NCI-H1694 treated with DMSO at 0.1 percent for 48 hours (cell line): ENCODE measurements at regions not wholly inside any gene's neighbourhood (a gene's known extent, or its start where the extent isn't known, plus 50 kb on each side); places are given as distances from the start of the nearest gene placed in this dataset.

Source experiments
- DNase-seq: peaks from one replicate; lab custom pipeline; 2025; lab: John Stamatoyannopoulos, UW

DNA sequence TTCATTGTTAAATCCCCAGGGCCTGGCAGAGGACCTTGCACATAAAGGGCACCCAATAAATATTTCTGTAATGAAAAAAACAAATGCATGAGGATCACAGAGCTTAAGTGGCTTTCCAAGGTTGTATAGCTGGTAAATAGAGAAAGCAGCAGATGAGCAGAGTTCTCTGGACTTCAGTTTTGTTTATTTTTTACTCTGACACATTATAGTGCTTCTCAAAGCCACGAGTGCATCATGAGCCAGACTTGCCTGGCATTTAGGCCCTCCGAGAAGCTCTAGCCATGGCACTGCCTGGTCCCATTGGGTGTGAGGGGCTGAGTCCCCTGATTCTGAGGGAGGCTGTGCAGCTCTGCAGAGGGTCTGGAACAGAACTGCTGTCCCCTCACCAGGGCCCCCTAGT is 87.2 kb upstream of the ZNF32 start:
- DNase-seq: no peak

DNA sequence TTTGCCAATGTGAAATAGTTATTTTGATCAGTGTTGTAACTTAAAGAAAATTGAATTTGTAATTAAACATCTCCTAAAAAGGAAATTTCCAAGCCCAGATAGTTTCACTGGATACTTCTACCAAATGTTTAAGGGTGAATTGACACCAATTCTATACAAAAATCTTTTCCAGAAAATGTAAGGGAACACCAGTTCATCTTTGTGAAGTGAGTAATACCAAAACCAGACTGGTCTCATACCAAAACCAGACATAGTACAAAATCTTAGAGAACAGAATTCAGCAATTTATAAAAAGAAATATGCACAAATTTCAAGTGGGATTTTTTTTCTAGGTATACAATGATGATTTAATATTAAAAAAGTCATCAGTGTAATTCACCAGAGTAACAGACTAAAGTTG is 86.0 kb upstream of the ZNF32 start:
- DNase-seq: no peak

DNA sequence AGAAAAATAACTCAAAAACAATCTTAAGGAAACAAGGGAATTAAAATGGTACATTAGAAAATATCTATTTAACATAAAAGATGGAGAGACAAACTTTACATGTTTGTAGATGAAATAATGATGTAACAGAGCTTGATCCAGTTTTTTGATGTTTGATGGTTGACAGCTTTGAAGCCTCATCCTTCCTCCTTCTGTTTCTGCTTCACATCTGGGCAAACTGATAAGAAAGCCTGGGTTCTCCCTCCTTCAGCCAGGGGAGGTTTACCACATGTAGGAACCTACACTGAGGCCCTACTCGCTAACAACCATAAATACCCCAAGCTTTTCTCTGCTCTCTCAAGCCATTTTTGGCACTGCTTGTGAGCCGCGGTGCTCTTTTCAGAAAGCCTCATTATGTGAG is 82.8 kb upstream of the ZNF32 start:
- DNase-seq: no peak

DNA sequence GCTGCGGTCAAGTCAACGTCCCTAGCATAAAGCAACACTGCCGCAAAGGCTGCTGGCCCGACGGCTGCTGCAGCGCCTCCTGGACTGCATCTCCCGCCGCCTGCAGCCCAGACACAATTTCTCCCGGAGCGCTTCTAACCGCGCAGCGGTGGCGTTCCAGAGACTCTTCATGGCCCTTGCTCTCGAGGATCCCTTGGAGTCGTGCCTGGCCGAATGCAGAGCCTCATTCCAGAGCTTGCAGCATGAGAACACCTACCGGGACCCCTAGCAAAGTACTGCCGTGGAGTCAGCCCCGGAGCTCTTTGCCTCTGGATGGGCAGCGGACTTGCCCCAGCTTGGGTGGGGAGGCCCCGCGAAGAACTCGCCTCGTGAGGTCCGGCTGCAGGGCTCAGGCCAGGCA is 79.7 kb upstream of the ZNF32 start:
- DNase-seq: no peak

DNA sequence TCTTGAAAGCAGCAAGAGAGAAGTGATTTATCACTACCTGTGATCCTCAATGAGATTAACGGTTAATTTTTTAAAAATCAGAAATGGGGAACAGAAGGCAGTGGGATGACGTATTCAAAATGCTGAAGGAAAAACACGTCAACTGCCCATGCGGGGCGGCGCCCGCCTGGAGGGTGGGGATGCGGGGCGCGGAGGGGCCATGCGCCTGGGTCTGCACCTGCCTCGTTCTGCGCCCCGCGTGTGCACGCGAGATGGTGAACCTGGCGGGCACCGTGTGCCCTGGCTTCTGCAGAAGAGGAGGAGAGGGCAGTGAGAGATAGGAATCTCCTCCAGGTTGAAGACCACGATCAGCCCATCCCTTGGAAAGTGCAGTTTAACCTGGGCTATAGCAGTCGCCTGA is 79.3 kb upstream of the ZNF32 start:
- no peak for DNase-seq

DNA sequence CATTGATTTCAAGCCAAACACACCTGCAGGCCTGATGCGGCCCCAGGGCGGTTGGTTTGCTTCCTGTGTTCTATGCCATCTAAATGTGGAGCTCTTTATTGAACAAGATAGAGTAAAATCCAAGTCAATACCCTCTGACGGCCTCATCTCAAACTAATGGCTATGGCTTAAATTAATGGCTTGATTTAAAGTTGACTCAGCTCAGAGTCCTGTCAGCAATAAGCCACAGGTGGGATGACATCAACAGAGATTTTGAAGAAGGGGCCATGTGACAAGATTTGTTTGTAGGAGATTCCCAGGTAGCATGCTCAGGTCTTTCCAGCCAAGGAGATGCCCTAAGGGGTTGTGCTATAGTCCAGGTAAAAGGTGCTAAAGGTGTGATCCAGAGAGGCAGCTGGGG is 66.7 kb upstream of the ZNF32 start:
- DNase-seq: no peak

DNA sequence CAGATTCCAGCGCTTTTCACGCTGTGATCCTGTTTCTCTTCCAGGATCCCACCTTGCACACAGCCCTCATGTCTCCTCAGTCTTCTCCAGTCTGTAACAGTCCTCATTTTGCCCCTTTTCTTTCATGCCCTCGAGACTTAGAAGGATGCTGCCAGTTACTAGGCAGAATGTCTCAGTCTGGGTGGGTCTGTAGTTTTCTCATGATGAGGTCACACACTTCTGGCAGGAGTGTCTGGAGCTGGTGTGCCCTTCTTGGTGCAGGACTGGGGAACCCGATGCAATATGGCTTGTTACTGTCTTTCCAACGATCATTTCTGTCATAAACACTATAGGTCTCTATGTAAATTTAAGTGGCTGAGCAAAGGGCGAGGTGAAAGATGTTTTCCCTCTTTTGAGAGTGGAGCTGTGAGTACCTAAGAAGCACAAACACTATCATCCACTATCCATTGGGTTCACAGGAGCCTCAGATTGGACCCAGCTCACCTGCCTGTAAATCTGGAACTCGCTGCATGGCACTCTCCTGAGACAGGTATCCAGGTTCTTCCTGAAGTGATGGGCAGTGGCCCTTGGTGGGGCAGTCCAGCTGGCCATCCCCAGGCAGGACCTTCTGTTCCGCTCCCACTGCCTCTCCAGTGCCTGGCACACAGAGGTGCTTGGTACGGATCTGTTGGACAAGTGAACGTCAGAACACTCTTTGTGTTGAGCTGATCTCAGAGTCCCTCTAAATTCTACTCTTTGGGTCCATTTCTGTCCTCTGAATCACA is 64.3 kb upstream of the ZNF32 start:
- DNase-seq: no peak

DNA sequence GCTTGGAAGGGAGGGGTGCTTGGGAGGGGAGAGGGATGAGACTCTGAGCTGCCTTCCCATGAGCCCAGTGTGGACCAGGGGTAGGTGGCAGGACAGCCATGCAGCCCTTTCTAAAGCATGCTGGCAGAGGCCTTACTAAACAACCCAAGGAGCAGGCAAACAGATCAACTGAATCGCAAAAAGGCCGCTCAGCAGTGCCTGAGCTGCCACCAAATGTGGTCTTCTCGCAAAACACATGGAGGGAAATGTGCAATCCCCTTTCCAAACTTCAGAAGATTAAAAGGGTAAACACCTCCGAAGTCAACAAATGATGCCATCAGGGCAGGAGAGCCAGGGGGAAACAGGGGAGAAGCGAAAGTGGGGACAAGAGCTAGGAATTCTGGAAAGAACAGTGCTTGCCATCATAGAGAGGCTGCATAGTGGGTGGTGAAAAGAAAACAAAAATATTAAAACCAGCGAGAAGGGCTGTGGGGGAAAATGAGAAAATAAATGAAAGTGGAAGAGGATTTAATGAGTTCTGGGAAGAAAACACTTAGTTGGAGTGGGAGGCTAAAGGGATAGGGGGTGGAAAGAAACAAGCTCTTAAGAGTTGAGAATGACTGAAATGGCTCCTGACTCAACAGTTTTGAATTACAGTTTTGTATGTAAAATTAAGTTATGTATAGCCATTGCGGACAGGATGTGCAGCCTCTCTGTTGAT is 62.2 kb upstream of the ZNF32 start:
- DNase-seq: no peak

DNA sequence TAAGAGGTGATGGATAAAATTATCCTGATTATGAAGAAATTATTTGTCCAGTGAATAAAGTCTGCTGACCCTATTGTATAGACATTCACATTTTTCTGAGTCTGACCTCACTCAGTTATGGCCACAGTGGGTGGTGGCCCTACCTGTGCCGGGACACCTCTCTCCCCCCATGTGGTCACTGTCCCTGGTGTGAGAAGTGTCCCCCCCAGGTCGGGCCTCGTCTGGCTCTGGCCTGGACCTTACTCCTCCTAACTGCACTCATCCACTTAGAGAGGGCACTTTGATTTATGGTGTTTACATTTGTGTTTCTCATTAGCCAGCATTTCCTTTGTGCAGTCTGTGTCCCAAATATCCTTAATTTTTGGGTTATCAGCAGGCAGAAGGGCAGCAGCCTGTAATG is 59.6 kb upstream of the ZNF32 start:
- no peak for DNase-seq

DNA sequence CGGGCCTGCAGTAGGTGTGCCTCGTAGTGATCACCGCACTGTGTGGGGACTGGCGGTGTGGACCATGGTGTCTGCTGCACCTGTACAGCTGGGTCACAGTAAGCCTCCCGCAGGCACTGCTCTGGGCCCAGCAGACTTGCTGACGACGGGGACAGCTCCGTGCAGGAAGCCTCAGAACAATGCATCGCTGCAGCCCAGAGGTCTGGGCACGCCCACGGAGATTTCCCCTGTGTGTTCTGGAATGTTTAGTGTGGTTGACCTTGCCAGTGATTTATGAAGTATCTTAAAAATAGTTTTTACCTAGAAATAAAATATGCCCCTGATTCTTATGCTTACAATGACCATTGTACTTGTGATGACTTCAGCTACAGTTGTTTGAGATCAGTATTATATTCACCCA is 59.1 kb upstream of the ZNF32 start:
- DNase-seq: no peak

DNA sequence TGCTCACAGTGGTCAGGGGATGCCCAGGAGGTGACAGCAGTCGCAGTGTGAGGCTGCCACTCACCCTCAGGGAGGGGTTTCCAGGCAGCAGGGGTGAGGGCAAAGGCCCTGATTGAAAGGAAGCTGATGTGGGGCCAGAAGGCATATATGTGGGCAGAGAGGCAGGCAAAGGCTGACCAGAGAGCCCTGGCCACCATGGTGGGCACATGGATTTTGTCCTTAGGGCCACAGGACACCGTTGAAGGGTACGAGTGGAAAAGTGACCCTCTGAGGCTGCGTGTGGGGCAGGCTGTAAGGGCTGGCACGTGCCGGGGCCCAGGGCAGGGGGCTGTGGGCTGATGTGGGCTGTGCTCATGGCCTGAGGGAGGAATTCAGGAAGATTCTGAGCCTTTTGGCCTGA is 57.5 kb upstream of the ZNF32 start:
- DNase-seq: no peak

DNA sequence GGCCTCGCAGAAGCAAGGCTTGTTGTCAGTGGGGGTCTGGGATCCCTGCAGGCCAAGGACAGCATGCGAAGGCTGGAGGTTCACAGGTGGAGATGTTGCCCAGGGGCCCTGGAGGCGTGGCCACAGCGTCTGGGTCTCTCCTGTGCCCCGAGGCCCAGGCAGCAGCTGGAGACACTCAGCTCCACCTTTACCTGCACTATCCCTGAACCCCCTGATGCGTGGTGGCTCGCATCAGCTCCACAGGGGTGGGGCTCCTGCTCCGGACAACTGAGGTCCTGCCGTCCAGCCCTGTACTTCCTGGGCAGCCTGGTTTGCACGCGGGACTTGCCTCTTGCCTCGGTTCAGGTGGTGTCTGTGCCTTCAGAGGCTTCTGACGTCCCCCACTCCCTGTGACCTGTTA is 54.6 kb upstream of the ZNF32 start:
- no peak for DNase-seq

DNA sequence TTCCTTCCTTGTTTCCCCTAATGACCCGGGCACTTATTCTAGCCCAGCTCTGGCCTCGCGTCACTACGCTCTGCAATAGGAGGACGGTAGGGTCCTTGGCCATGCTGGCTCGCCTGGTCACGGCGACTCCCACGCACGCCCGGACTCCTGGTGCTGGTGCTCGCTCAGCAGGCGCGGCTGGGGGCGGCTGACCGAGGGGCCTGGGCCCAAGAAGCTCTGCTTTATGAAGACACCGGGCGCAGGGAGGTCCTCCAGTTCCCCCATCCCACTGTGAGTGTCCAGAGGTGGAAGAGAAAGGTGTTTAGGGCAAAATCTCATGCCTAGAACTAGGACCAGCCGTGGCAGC is 54.2 kb upstream of the ZNF32 start:
- DNase-seq: no peak

DNA sequence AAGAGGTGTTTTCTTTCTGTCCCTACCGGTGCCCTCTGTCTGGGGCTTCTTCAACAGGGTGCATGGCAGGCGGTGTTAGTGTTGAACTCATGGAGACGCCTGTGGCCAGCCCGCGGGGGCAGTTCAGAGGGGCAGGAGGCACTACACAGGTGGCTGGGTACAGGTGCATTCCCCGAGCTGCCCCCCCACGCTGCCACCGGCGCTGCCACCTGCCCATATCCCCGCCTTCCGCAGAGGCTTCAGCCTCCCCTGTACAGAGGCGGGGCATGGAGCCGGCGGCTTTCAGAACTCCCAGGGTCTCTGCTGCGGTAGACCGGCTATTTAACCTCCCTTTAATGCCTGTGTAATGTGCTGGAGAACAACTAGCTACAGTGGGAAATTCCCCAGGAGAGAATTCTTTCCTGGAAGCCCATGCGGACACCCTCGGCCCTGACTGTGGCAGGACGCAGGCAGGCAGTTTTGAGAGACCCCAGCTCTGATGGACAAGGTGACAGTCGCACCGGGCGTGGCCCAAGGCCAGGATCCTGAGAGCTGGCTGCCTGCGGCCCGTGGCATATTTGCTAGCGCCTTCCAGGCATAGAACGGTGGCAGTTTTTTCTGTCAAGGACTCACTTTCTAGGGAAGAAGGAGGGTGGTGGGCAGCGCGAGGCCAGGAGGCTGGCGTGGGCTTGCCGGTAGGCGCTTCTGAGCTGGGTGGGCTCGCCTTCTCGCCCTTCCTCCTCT is 53.7 kb upstream of the ZNF32 start:
- DNase-seq: no peak

DNA sequence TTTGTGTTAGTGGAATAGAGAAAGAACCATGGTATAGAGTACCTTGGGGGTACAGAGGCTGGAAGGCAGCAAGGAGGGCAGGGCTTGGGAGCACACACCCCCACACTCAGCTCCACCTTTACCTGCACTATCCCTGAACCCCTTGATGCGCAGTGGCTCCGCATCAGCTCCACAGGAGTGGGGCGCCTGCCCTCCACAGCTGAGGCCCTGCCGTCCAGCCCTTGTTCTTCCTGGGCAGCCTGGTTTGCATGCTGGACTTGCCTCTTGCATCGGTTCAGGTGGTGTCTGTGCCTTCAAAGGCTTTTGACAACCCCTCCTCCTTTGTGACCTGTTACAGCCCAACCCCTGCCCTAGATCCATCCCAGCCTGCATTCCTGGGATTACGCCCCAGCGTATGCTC is 52.6 kb upstream of the ZNF32 start:
- no peak for DNase-seq

DNA sequence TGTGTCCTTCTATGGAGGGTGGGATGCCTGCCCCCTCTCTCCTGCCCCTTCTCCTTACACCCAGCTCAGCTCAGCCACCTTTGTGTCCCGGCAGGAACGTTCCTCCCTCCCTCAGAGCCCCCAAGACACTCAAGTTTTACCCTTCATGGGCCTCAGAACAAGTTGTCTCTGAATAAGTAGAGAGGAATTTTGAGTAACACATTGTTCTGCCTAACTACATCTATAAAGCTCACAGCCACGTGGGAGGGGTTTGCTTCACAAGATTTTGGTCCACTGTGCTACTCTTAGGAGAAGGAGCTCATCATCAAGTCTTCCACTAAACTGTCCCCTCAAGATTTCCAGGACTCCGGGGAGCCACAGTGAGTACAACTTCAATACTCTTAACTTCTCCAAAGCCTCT is 51.6 kb upstream of the ZNF32 start:
- no peak for DNase-seq

DNA sequence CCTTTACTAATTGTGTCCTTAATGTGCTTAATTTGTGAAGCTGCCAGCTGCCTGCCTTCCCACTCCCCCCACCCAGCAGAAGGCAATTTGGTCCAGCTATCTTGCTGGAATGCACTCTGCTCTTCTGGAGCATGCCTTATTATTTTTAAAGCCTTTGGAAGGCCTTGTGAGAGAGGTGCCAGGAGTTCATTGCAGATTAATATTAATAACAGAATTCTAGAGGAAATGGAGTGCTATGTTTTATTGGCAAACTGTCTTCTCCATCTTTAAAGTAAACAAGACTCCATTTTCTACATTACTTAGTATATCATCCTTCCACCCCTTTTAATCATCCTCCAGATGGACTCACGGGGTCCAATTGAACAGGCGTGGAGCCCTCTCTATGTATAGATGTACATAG is 50.8 kb upstream of the ZNF32 start:
- no peak for DNase-seq
